Endodermal cell (in vitro differentiated cells): ENCODE measurements at regions not wholly inside any gene's neighbourhood (a gene's known extent, or its start where the extent isn't known, plus 50 kb on each side); places are given as distances from the start of the nearest gene placed in this dataset.

Experiments
- DNase-seq: peaks from one replicate; pipeline ENCODE4 v3.0.0-alpha.2; 2017
- H3K27ac ChIP-seq: 2 replicates; pipeline ENCODE4 v1.5.1; 2013; ENCODE audit warnings: mild to moderate bottlenecking, low read depth, low read length, moderate library complexity
- H3K27me3 ChIP-seq: 2 replicates; pipeline ENCODE4 v1.6.1; 2013; ENCODE audit warnings: mild to moderate bottlenecking, low read length, moderate library complexity; ENCODE audit not compliant: insufficient read depth, control insufficient read depth, poor library complexity, severe bottlenecking
- H3K36me3 ChIP-seq: 2 replicates; pipeline ENCODE4 v1.7.0; 2013; ENCODE audit warnings: mild to moderate bottlenecking, low read length, moderate library complexity; ENCODE audit not compliant: control insufficient read depth, insufficient read depth
- H3K4me1 ChIP-seq: one replicate; pipeline ENCODE4 v1.7.0; 2013; ENCODE audit warnings: low read length; ENCODE audit not compliant: control insufficient read depth, insufficient read depth
- H3K4me3 ChIP-seq: 2 replicates; pipeline ENCODE4 v1.5.1; 2013; ENCODE audit warnings: mild to moderate bottlenecking, low read length, moderate library complexity
- H3K9ac ChIP-seq: 2 replicates; pipeline ENCODE4 v1.6.1; 2013; ENCODE audit warnings: mild to moderate bottlenecking, low read length, moderate library complexity; ENCODE audit not compliant: poor library complexity, severe bottlenecking; ENCODE audit errors: extremely low read depth
- H3K9me3 ChIP-seq: 2 replicates; pipeline ENCODE4 v1.6.1; 2013; ENCODE audit warnings: mild to moderate bottlenecking, low read length, moderate library complexity; ENCODE audit not compliant: control insufficient read depth
- H3K27ac Mint-ChIP-seq: 2 replicates; pipeline ENCODE4 v1.8.0; 2020; ENCODE audit warnings: mixed read lengths
- H3K27me3 Mint-ChIP-seq: 2 replicates; pipeline ENCODE4 v1.8.0; 2021; ENCODE audit warnings: mild to moderate bottlenecking, mixed read lengths; ENCODE audit not compliant: insufficient read depth
- H3K36me3 Mint-ChIP-seq: 2 replicates; pipeline ENCODE4 v1.8.0; 2020; ENCODE audit warnings: low read depth, mixed read lengths
- H3K4me1 Mint-ChIP-seq: 2 replicates; pipeline ENCODE4 v1.8.0; 2020; ENCODE audit warnings: mixed read lengths
- H3K4me3 Mint-ChIP-seq: 2 replicates; pipeline ENCODE4 v1.8.0; 2020; ENCODE audit warnings: mild to moderate bottlenecking, moderate library complexity, mixed read lengths
- H3K9me3 Mint-ChIP-seq: 2 replicates; pipeline ENCODE4 v1.8.0; 2020; ENCODE audit warnings: mild to moderate bottlenecking, mixed read lengths
- CTCF ChIP-seq: fragments of 200-600 bp; sonication (generic); conservative IDR thresholded peaks from 2 replicates; pipeline ENCODE4 v1.5.0; 2021; ENCODE audit warnings: antibody characterized with exemption, mild to moderate bottlenecking
- WGBS, 2 experiments: methylation state at CpG; one replicate each; pipeline versions ENCODE4 v1.1.5 to v1.1.7; 2013; ENCODE audit warnings: missing lambda C conversion rate in 2 of 2, mixed read lengths in 1 of 2; ENCODE audit not compliant: insufficient coverage in 1 of 2, insufficient read length in 1 of 2; 5-methylcytosine and 5-hydroxymethylcytosine counted together

GRCh38 chr3:177257006-177257405, 59.7 kb upstream of the TBL1XR1 start:
- Mint-ChIP-seq H3K27me3 (no peaks in the 10 kb centered on the region), H3K27ac (no peak overlapping the region), H3K4me3 (no peak overlapping the region), H3K36me3 (no peaks in the 10 kb centered on the region), H3K9me3 (peaks cover 7% of the 10 kb centered on the region), H3K4me1 (no peaks in the 10 kb centered on the region)
- no peak overlapping the region for H3K27ac ChIP-seq
- H3K4me3 ChIP-seq: no peak overlapping the region
- H3K9ac ChIP-seq: no peak overlapping the region
- no peak for TF ChIP-seq CTCF
- DNase-seq: no peak
- H3K4me1 ChIP-seq: no peaks in the 10 kb centered on the region
- no CpG with 5 or more reads among the region's 1 CpG for WGBS, 2 experiments
- H3K27me3 ChIP-seq: no peaks in the 10 kb centered on the region
- H3K36me3 ChIP-seq: no peaks in the 10 kb centered on the region
- peaks cover 6% of the 10 kb centered on the region for H3K9me3 ChIP-seq

GRCh38 chr3:177257625-177258024, 60.3 kb upstream of the TBL1XR1 start:
- Mint-ChIP-seq H3K9me3 (peaks cover 4% of the 10 kb centered on the region), H3K27me3 (no peaks in the 10 kb centered on the region), H3K36me3 (no peaks in the 10 kb centered on the region), H3K4me3 (no peak overlapping the region), H3K4me1 (peaks cover 4% of the 10 kb centered on the region), H3K27ac (no peak overlapping the region)
- Histone ChIP-seq H3K4me1 (no peaks in the 10 kb centered on the region), H3K4me3 (no peak overlapping the region), H3K27ac (no peak overlapping the region), H3K9ac (no peak overlapping the region), H3K9me3 (no peaks in the 10 kb centered on the region), H3K36me3 (no peaks in the 10 kb centered on the region), H3K27me3 (no peaks in the 10 kb centered on the region)
- WGBS, 2 experiments: no CpG with 5 or more reads among the region's 2 CpGs
- no peak for DNase-seq
- no peak for TF ChIP-seq CTCF

- no peaks in the 10 kb centered on the region for H3K36me3 ChIP-seq
- no peak for TF ChIP-seq CTCF
- no peaks in the 10 kb centered on the region for H3K4me1 ChIP-seq
- Mint-ChIP-seq H3K27me3 (no peaks in the 10 kb centered on the region), H3K4me3 (no peak overlapping the region), H3K4me1 (peaks cover 10% of the 10 kb centered on the region), H3K36me3 (no peaks in the 10 kb centered on the region), H3K27ac (peak overlapping the region; percentile 82), H3K9me3 (no peaks in the 10 kb centered on the region)
- H3K27ac ChIP-seq: no peak overlapping the region
- 80 to 83% methylated on average over 4 to 5 of the region's 5 CpGs for WGBS, 2 experiments
- H3K9me3 ChIP-seq: no peaks in the 10 kb centered on the region
- no peak overlapping the region for H3K9ac ChIP-seq
- no peaks in the 10 kb centered on the region for H3K27me3 ChIP-seq
- DNase-seq: peak; percentile 56
- H3K4me3 ChIP-seq: no peak overlapping the region
These were observed 65.1 kb upstream of the TBL1XR1 start for GRCh38 chr3:177262396-177262795.
